Mesothelial cell of epicardium (in vitro differentiated cells): ENCODE measurements at regions not wholly inside any gene's neighbourhood (a gene's known extent, or its start where the extent isn't known, plus 50 kb on each side); places are given as distances from the start of the nearest gene placed in this dataset.

ENCODE experiments used
- DNase-seq, 2 experiments: peaks; one replicate each; pipeline ENCODE4 v3.0.0; 2021; ENCODE audit warnings: low spot score in 2 of 2; ENCODE audit not compliant: unreplicated experiment in 2 of 2
- H3K27ac Mint-ChIP-seq: 2 replicates; pipeline ENCODE4 v1.8.0; 2021; ENCODE audit warnings: mixed read lengths
- H3K27me3 Mint-ChIP-seq: 2 replicates; pipeline ENCODE4 v1.8.0; 2021; ENCODE audit warnings: low read depth, mixed read lengths
- H3K36me3 Mint-ChIP-seq: 2 replicates; pipeline ENCODE4 v1.8.0; 2021; ENCODE audit warnings: mixed read lengths
- H3K4me1 Mint-ChIP-seq: 2 replicates; pipeline ENCODE4 v1.8.0; 2021; ENCODE audit warnings: mixed read lengths
- H3K4me3 Mint-ChIP-seq: 2 replicates; pipeline ENCODE4 v1.8.0; 2021; ENCODE audit warnings: mild to moderate bottlenecking, moderate library complexity, mixed read lengths
- H3K9me3 Mint-ChIP-seq: 2 replicates; pipeline ENCODE4 v1.8.0; 2021; ENCODE audit warnings: mixed read lengths
- CTCF ChIP-seq: fragments of 200-600 bp; sonication (generic); IDR thresholded peaks from one replicate; pipeline ENCODE4 v1.5.0; 2021; ENCODE audit warnings: antibody characterized with exemption; ENCODE audit not compliant: unreplicated experiment

GRCh38 chr11:92779746-92780145 lies 189.7 kb upstream of the MTNR1B start:
- Mint-ChIP-seq H3K4me1 (peaks cover 2% of the 10 kb centered on the region), H3K9me3 (peaks cover 2% of the 10 kb centered on the region), H3K27ac (no peak overlapping the region), H3K4me3 (no peak overlapping the region), H3K36me3 (peaks cover 4% of the 10 kb centered on the region), H3K27me3 (no peaks in the 10 kb centered on the region)
- TF ChIP-seq CTCF, result no peak
- DNase-seq, result no peak

- H3K4me1 Mint-ChIP-seq, result peaks cover 2% of the 10 kb centered on the region
- H3K4me3 Mint-ChIP-seq, result no peak overlapping the region
- no peak for TF ChIP-seq CTCF
- H3K36me3 Mint-ChIP-seq, result peaks cover 4% of the 10 kb centered on the region
- peaks cover 3% of the 10 kb centered on the region for H3K9me3 Mint-ChIP-seq
- no peak overlapping the region for H3K27ac Mint-ChIP-seq
- no peak for DNase-seq
- H3K27me3 Mint-ChIP-seq, result no peaks in the 10 kb centered on the region
Observed at GRCh38 chr11:92781151-92781550, 188.3 kb upstream of the MTNR1B start.

- no peak overlapping the region for H3K4me3 Mint-ChIP-seq
- H3K36me3 Mint-ChIP-seq, result peaks cover 4% of the 10 kb centered on the region
- H3K27me3 Mint-ChIP-seq, result no peaks in the 10 kb centered on the region
- no peak for DNase-seq
- H3K9me3 Mint-ChIP-seq, result peaks cover 3% of the 10 kb centered on the region
- no peak overlapping the region for H3K27ac Mint-ChIP-seq
- H3K4me1 Mint-ChIP-seq, result no peaks in the 10 kb centered on the region
- no peak for TF ChIP-seq CTCF
Observed at GRCh38 chr11:92782806-92783205, 186.6 kb upstream of the MTNR1B start.

- H3K4me3 Mint-ChIP-seq, result no peak overlapping the region
- TF ChIP-seq CTCF, result no peak
- H3K27me3 Mint-ChIP-seq, result no peaks in the 10 kb centered on the region
- H3K27ac Mint-ChIP-seq, result no peak overlapping the region
- peaks cover 4% of the 10 kb centered on the region for H3K36me3 Mint-ChIP-seq
- H3K4me1 Mint-ChIP-seq, result no peaks in the 10 kb centered on the region
- peaks cover 3% of the 10 kb centered on the region for H3K9me3 Mint-ChIP-seq
- no peak for DNase-seq
Observed at GRCh38 chr11:92784331-92784730, 185.1 kb upstream of the MTNR1B start.

DNA sequence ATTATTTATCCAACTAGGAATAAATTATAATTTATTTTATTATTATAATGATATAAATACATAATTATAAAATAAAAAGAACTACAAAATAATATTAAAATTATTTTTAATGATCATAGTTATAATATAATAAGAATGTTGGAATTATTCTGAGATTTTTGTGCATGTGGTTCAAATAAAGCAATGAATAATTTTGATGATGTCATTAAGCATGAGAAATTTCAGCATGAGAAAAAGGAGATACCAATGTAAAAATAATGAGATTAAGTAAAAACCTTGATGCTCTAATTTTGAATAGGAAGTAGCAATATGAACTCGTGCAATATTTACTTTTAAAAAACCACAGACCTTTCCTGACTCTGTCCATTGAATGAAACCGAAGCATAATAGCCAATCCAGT lies 181.8 kb upstream of the MTNR1B start:
- Mint-ChIP-seq H3K27ac (no peak overlapping the region), H3K9me3 (peaks cover 3% of the 10 kb centered on the region), H3K4me1 (no peaks in the 10 kb centered on the region), H3K4me3 (no peak overlapping the region), H3K27me3 (no peaks in the 10 kb centered on the region), H3K36me3 (peaks cover 14% of the 10 kb centered on the region)
- DNase-seq, result no peak
- TF ChIP-seq CTCF, result no peak

DNA sequence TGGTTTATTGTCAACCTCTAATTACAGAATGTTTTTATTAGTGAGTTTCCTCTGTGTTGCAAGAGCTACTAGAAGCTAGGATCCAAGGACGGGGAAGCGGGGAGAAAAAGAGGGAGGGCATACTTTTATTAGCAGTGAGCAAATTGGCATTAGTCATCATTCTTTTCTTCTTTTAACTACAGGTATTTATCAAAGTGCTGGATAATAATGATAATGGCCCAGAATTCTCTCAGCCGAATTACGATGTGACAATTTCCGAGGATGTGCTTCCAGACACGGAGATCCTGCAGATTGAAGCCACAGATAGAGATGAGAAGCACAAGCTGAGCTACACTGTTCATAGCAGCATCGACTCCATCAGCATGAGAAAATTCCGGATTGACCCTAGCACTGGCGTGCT lies 179.7 kb upstream of the MTNR1B start:
- TF ChIP-seq CTCF, result no peak
- H3K27me3 Mint-ChIP-seq, result no peaks in the 10 kb centered on the region
- no peak for DNase-seq

More for the DNA sequence above, 179.7 kb upstream of the MTNR1B start:
- H3K9me3 Mint-ChIP-seq, result peaks cover under 1% of the 10 kb centered on the region
- H3K4me3 Mint-ChIP-seq, result no peak overlapping the region
- H3K4me1 Mint-ChIP-seq, result peaks cover 6% of the 10 kb centered on the region
- peaks cover 14% of the 10 kb centered on the region for H3K36me3 Mint-ChIP-seq
- no peak overlapping the region for H3K27ac Mint-ChIP-seq
